Heart left ventricle (tissue), 16 donors: ENCODE measurements at regions not wholly inside any gene's neighbourhood (a gene's known extent, or its start where the extent isn't known, plus 50 kb on each side); places are given as distances from the start of the nearest gene placed in this dataset.

ENCODE experiments used
- ATAC-seq, 4 donors: fragments of 200-7000 bp; cut with Tn5 transposase; one replicate each; pipeline ENCODE4 v1.9.1; 2020 to 2022; ENCODE audit warnings: moderate library complexity in 4 of 4, mild to moderate bottlenecking in 3 of 4, moderate number of reproducible peaks in 1 of 4
- DNase-seq, 5 donors: peaks; one replicate each; pipeline ENCODE4 v3.0.0-alpha.2; 2020
- H3K27ac ChIP-seq, 12 donors: fragments of 200-600 bp; sonication (generic) in 4 of 12; one replicate each; pipeline versions ENCODE4 v1.5.0 to v1.8.0; 2016 to 2022; ENCODE audit warnings: mild to moderate bottlenecking in 2 of 12
- H3K27me3 ChIP-seq, 9 donors: fragments of 200-600 bp; sonication (generic) in 2 of 9; one replicate each; pipeline versions ENCODE4 v1.5.1 to v1.8.0; 2016 to 2022; ENCODE audit warnings: mild to moderate bottlenecking in 3 of 9
- H3K36me3 ChIP-seq, 9 donors: fragments of 200-600 bp; sonication (generic) in 2 of 9; one replicate each; pipeline versions ENCODE4 v1.5.0 to v1.8.0; 2018 to 2022; ENCODE audit warnings: mild to moderate bottlenecking in 2 of 9
- H3K4me1 ChIP-seq, 12 donors: fragments of 200-600 bp; sonication (generic) in 4 of 12; one replicate each; pipeline versions ENCODE4 v1.5.0 to v1.8.0; 2016 to 2022; ENCODE audit warnings: mild to moderate bottlenecking in 3 of 12
- H3K4me3 ChIP-seq, 12 donors: fragments of 200-600 bp; sonication (generic) in 4 of 12; one replicate each; pipeline versions ENCODE4 v1.5.0 to v1.8.0; 2017 to 2022; ENCODE audit warnings: mild to moderate bottlenecking in 9 of 12, moderate library complexity in 4 of 12
- H3K9me3 ChIP-seq, 12 donors: fragments of 200-600 bp; sonication (generic) in 4 of 12; one replicate each; pipeline versions ENCODE4 v1.5.0 to v1.8.0; 2016 to 2022; ENCODE audit warnings: mild to moderate bottlenecking in 1 of 12
- POLR2A ChIP-seq, 2 donors: fragments of 450-650 bp; IDR thresholded peaks; one replicate each; pipeline ENCODE4 v1.6.1; 2017; ENCODE audit warnings: antibody characterized with exemption in 2 of 2, mild to moderate bottlenecking in 2 of 2, moderate library complexity in 2 of 2
- WGBS, 4 donors: extraction: QIAGEN DNeasy Blood & Tissue Kit in 2 of 4; methylation state at CpG; one replicate each; pipeline versions ENCODE4 v1.1.5 to v1.1.7; 2013 to 2018; 5-methylcytosine and 5-hydroxymethylcytosine counted together
- intact Hi-C, 10 donors: fragments of 100-400 bp; cut with DNase I; formaldehyde crosslinking; loops; one replicate each; pipeline versions ENCODE4 v1.11.1 to v1.14.2; 2022
- TF ChIP-seq, protein P1 (sequence below), 12 donors: fragments of 200-600 bp; sonication (generic) in 4 of 12; IDR thresholded peaks; one replicate each; pipeline versions ENCODE4 v1.5.0 to v1.8.0; 2018 to 2022; ENCODE audit warnings: antibody characterized with exemption in 12 of 12, mild to moderate bottlenecking in 5 of 12
- donor health status: ischemic (EF 13 %, LVEDD 7.1; RV severe dilation, severe dysfunction).
- donor health status: healthy with polysubstance abuse.
- donor health status: DM: no; HTN: yes; CAD: no.
- donor health status: DM: no; HTN: no; CAD: no.
- donor health status: ischemic (EF 25% LVEDD 6.9; RV normal size, moderate dysfunction).
- donor health status: ischemic (EF 25% LVEDD 5.7; RV mildly dilated, moderate dysfunction).
- donor health status: healthy.
- donor health status: DM: yes; HTN: yes; CAD: no.
- donor health status: ischemic (EF 35%, LVEDD 5.7; RV mildly dilated, moderate dysfunction).
- donor health status: nonischemic (EF 11% LVEDD 7.7; RV severe dilation, severe dysfunction).
- donor health status: DM: yes; HTN: yes; CAD: no.
- donor health status: PGD.
- donor health status: ischemic (EF 29% LVEDD 5.4; RV normal size, mild dysfunction).
- donor health status: nonischemic (EF 23%, LVEDD 6.1; RV moderate dilation, normal function).

- Histone ChIP-seq H3K27ac (no peak overlapping the region), H3K4me3 (no peak overlapping the region), H3K4me1 (no peaks in the 10 kb centered on the region), H3K27me3 (no peaks in the 10 kb centered on the region), H3K9me3 (peaks cover 0 to 6% (median 0%) of the 10 kb centered on the region in 12 donors), H3K36me3 (no peaks in the 10 kb centered on the region)
- TF ChIP-seq POLR2A (IDR thresholded peaks at IDR 0.05): no peak
- TF ChIP-seq, protein P1, sequence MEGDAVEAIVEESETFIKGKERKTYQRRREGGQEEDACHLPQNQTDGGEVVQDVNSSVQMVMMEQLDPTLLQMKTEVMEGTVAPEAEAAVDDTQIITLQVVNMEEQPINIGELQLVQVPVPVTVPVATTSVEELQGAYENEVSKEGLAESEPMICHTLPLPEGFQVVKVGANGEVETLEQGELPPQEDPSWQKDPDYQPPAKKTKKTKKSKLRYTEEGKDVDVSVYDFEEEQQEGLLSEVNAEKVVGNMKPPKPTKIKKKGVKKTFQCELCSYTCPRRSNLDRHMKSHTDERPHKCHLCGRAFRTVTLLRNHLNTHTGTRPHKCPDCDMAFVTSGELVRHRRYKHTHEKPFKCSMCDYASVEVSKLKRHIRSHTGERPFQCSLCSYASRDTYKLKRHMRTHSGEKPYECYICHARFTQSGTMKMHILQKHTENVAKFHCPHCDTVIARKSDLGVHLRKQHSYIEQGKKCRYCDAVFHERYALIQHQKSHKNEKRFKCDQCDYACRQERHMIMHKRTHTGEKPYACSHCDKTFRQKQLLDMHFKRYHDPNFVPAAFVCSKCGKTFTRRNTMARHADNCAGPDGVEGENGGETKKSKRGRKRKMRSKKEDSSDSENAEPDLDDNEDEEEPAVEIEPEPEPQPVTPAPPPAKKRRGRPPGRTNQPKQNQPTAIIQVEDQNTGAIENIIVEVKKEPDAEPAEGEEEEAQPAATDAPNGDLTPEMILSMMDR (IDR thresholded peaks at IDR 0.05): no peak
- ATAC-seq: no peak
- no peak for DNase-seq
- intact Hi-C loops: no loop called here
Observed at GRCh38 chr1:187396226-187396625, 567.5 kb downstream of the PLA2G4A start.

DNA sequence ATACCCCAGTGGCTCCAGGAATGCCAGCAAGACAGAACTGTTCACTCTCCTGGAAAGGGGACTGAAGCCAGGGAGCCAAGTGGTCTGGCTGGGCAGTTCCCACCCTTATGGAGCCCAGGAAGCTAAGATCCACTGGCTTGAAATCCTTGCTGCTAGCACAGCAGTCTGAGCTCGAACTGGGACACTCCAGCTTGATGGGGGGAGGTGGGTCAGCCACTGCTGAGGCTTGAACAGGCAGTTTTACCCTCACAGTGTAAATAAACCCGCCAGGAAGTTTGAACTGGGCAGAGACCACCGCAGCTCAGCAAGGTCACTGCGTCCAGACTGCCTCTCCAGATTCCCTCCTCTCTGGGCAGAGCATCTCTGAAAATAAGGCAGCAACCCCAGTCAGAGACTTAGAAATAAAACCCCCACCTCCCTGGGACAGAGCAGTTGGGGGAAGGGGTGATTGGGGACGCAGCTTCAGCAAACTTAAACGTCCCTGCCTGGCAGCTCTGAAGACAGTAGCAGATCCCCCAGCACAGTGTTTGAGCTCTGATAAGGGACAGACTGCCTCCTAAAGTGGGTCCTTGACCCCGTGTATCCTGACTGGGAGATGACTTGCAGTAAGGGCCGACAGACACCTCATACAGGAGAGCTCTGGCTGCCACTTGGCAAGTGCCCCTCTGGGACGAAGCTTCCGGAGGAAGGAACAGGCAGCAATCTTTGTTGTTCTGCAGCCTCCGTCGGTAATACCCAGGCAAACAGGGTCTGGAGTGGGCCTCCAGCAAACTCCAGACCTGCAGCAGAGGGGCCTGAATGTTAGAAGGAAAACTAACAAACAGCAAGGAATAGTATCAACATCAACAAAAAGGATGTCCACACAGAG lies 568.4 kb downstream of the PLA2G4A start:
- no peaks in the 10 kb centered on the region for H3K27me3 ChIP-seq
- WGBS, 4 donors: 24 to 44% (median 33%) methylated on average over 11 to 12 of the region's 12 CpGs
- no peak overlapping the region for H3K4me3 ChIP-seq
- no peaks in the 10 kb centered on the region for H3K4me1 ChIP-seq
- ATAC-seq: no peak
- DNase-seq: no peak
- no peak overlapping the region for H3K27ac ChIP-seq
- no peak for TF ChIP-seq POLR2A (IDR thresholded peaks at IDR 0.05)
- TF ChIP-seq, protein P1 (IDR thresholded peaks at IDR 0.05): no peak
- H3K9me3 ChIP-seq: peaks cover 0 to 6% (median 0%) of the 10 kb centered on the region in 12 donors
- no peaks in the 10 kb centered on the region for H3K36me3 ChIP-seq
- intact Hi-C loops: no loop called here

GRCh38 chr1:187408212-187409004 lies 579.7 kb downstream of the PLA2G4A start:
- ATAC-seq (no peak), DNase-seq (no peak)
- no peaks in the 10 kb centered on the region for H3K9me3 ChIP-seq
- H3K4me1 ChIP-seq: no peaks in the 10 kb centered on the region
- H3K4me3 ChIP-seq: no peak overlapping the region
- H3K27ac ChIP-seq: no peak overlapping the region
- H3K36me3 ChIP-seq: no peaks in the 10 kb centered on the region
- no peaks in the 10 kb centered on the region for H3K27me3 ChIP-seq
- intact Hi-C loops: no loop called here
- WGBS, 4 donors: 43 to 53% (median 48%) methylated on average over 4 of the region's 4 CpGs
- no peak for TF ChIP-seq POLR2A (IDR thresholded peaks at IDR 0.05)
- TF ChIP-seq, protein P1 (IDR thresholded peaks at IDR 0.05): no peak

DNA sequence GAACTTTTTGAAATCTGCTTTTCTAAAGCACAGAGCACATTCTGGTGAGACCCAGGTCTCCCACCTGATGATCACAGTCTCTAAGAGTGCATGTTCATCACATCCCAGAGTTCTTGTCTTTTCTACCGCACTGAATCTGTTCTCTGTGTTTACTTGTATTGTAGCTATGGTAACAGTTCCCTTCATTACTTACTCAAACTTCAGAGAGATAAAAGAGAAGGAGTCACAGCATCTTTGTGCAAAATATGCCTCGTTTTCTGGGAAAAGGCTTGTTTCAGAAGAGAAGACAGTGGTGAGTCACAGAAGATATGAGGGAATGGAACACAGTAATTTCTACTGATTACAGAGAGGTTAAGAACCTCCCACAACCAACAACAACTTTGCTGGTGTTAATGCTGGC lies 580.6 kb downstream of the PLA2G4A start:
- no peaks in the 10 kb centered on the region for H3K4me1 ChIP-seq
- intact Hi-C loops: no loop called here
- no peak for TF ChIP-seq POLR2A (IDR thresholded peaks at IDR 0.05)
- TF ChIP-seq, protein P1 (IDR thresholded peaks at IDR 0.05): no peak
- ATAC-seq (no peak), DNase-seq (no peak)
- H3K27me3 ChIP-seq: no peaks in the 10 kb centered on the region
- no peaks in the 10 kb centered on the region for H3K9me3 ChIP-seq
- WGBS, 4 donors: 32 to 38% (median 34%) methylated on average over 2 of the region's 2 CpGs
- H3K36me3 ChIP-seq: no peaks in the 10 kb centered on the region
- no peak overlapping the region for H3K4me3 ChIP-seq
- H3K27ac ChIP-seq: no peak overlapping the region
